CD4-positive, alpha-beta T cell (primary cell): ENCODE measurements at regions not wholly inside any gene's neighbourhood (a gene's known extent, or its start where the extent isn't known, plus 50 kb on each side); places are given as distances from the start of the nearest gene placed in this dataset.

Experiments
- ATAC-seq: fragments of 200-7000 bp; cut with Tn5 transposase; one replicate; pipeline ENCODE4 v1.10.0; 2022; ENCODE audit warnings: mild to moderate bottlenecking; ENCODE audit not compliant: poor library complexity
- CTCF ChIA-PET: fragments of 350-600 bp; sonication (Branson Sonifier 250); formaldehyde crosslinking; loops from one replicate; lab custom pipeline; 2021; ENCODE audit warnings: antibody characterized with exemption, inconsistent platforms; lab: Charles Lee
- POLR2A ChIA-PET: fragments of 350-600 bp; sonication (Branson Sonifier 250); formaldehyde crosslinking; loops from one replicate; lab custom pipeline; 2021; ENCODE audit warnings: antibody characterized with exemption, inconsistent platforms; lab: Charles Lee
- DNase-seq, 14 experiments: peaks; one replicate each; pipeline ENCODE4 v3.0.0-alpha.2; 2013 to 2020; ENCODE audit warnings: mixed read lengths in 2 of 14
- H3K27ac ChIP-seq, 2 donors: one replicate each; pipeline versions ENCODE4 v1.5.1 to v1.7.0; 2013; ENCODE audit warnings: low read length in 2 of 2, low read depth in 1 of 2, mild to moderate bottlenecking in 1 of 2
- H3K27me3 ChIP-seq, 2 experiments: 1 replicate in 1 of 2; 2 replicates in 1 of 2; pipeline versions ENCODE4 v1.6.1 to v1.7.0; 2013; ENCODE audit warnings: low read length in 2 of 2, control low read depth in 1 of 2, mild to moderate bottlenecking in 1 of 2, moderate library complexity in 1 of 2; ENCODE audit not compliant: insufficient read depth in 2 of 2, control insufficient read depth in 1 of 2
- H3K36me3 ChIP-seq: one replicate; pipeline ENCODE4 v1.6.1; 2013; ENCODE audit warnings: low read length, control low read depth; ENCODE audit not compliant: insufficient read depth
- H3K4me1 ChIP-seq: one replicate; pipeline ENCODE4 v1.6.1; 2013; ENCODE audit warnings: low read length, control low read depth; ENCODE audit not compliant: insufficient read depth
- H3K4me3 ChIP-seq: one replicate; pipeline ENCODE4 v1.5.1; 2013; ENCODE audit warnings: mild to moderate bottlenecking, low read length, moderate library complexity
- H3K9me3 ChIP-seq, 2 experiments: 1 replicate in 1 of 2; 2 replicates in 1 of 2; pipeline versions ENCODE4 v1.6.1 to v1.7.0; 2013; ENCODE audit warnings: low read length in 2 of 2, mild to moderate bottlenecking in 2 of 2, control low read depth in 1 of 2, moderate library complexity in 1 of 2; ENCODE audit not compliant: control insufficient read depth in 1 of 2, insufficient read depth in 1 of 2
- H3K27ac Mint-ChIP-seq: one replicate; pipeline ENCODE4 v1.8.0; 2020; ENCODE audit warnings: mixed read lengths
- H3K27me3 Mint-ChIP-seq: one replicate; pipeline ENCODE4 v1.8.0; 2021; ENCODE audit warnings: mixed read lengths
- H3K36me3 Mint-ChIP-seq: one replicate; pipeline ENCODE4 v1.8.0; 2021; ENCODE audit warnings: low read depth, mixed read lengths
- H3K4me1 Mint-ChIP-seq: one replicate; pipeline ENCODE4 v1.8.0; 2021; ENCODE audit warnings: low read depth, mixed read lengths
- H3K4me3 Mint-ChIP-seq: one replicate; pipeline ENCODE4 v1.8.0; 2020; ENCODE audit warnings: mild to moderate bottlenecking, mixed read lengths
- H3K9me3 Mint-ChIP-seq: one replicate; pipeline ENCODE4 v1.8.0; 2020; ENCODE audit warnings: mixed read lengths
- CTCF ChIP-seq: fragments of 200-600 bp; IDR thresholded peaks from one replicate; pipeline ENCODE4 v1.8.0; 2022; ENCODE audit warnings: antibody characterized with exemption, mild to moderate bottlenecking
- intact Hi-C, 2 experiments: fragments of 100-400 bp; cut with DNase I in 1 of 2; cut with micrococcal nuclease in 1 of 2; formaldehyde crosslinking; loops; one replicate each; pipeline versions ENCODE4 v1.15.1 to v1.9.0; 2023 to 2025; cut with DNase I, micrococcal nuclease

GRCh38 chr5:74063821-74064220 lies 437.8 kb downstream of the ARHGEF28 start:
- DNase-seq (no peak), ATAC-seq (no peak)
- ChIA-PET POLR2A (no interaction called here), CTCF (no interaction called here)
- intact Hi-C loops, result no loop called here
- no peak overlapping the region for H3K27ac Mint-ChIP-seq
- H3K27me3 Mint-ChIP-seq, result peaks cover 4% of the 10 kb centered on the region
- no peak for TF ChIP-seq CTCF
- Histone ChIP-seq H3K27ac (no peak overlapping the region), H3K27me3 (no peaks in the 10 kb centered on the region), H3K4me1 (no peaks in the 10 kb centered on the region), H3K4me3 (no peak overlapping the region), H3K9me3 (no peaks in the 10 kb centered on the region), H3K36me3 (no peaks in the 10 kb centered on the region)
- no peak overlapping the region for H3K4me3 Mint-ChIP-seq
- no peaks in the 10 kb centered on the region for H3K9me3 Mint-ChIP-seq
- no peaks in the 10 kb centered on the region for H3K4me1 Mint-ChIP-seq
- H3K36me3 Mint-ChIP-seq, result no peaks in the 10 kb centered on the region

GRCh38 chr5:74063346-74063745 lies 437.4 kb downstream of the ARHGEF28 start:
- no peak overlapping the region for H3K27ac Mint-ChIP-seq
- no peaks in the 10 kb centered on the region for H3K4me1 Mint-ChIP-seq
- no peaks in the 10 kb centered on the region for H3K9me3 Mint-ChIP-seq
- no peak overlapping the region for H3K4me3 Mint-ChIP-seq
- H3K27me3 Mint-ChIP-seq, result peaks cover 4% of the 10 kb centered on the region
- CTCF ChIA-PET, result interaction anchor here (0.6 kb wide), 1 partner anchor 1565 kb away, joined by 3 read pairs; no protein-coding TSS in a partner anchor
- Histone ChIP-seq H3K4me1 (no peaks in the 10 kb centered on the region), H3K27ac (no peak overlapping the region), H3K36me3 (no peaks in the 10 kb centered on the region), H3K27me3 (no peaks in the 10 kb centered on the region), H3K4me3 (no peak overlapping the region), H3K9me3 (no peaks in the 10 kb centered on the region)
- intact Hi-C loops, result no loop called here
- POLR2A ChIA-PET, result no interaction called here
- no peaks in the 10 kb centered on the region for H3K36me3 Mint-ChIP-seq
- no peak for TF ChIP-seq CTCF
- DNase-seq (no peak), ATAC-seq (no peak)

- H3K36me3 ChIP-seq, result no peaks in the 10 kb centered on the region
- Mint-ChIP-seq H3K4me1 (no peaks in the 10 kb centered on the region), H3K27me3 (peaks cover 4% of the 10 kb centered on the region), H3K9me3 (no peaks in the 10 kb centered on the region), H3K4me3 (no peak overlapping the region), H3K36me3 (no peaks in the 10 kb centered on the region), H3K27ac (no peak overlapping the region)
- intact Hi-C loops, result no loop called here
- CTCF ChIA-PET, result no interaction called here
- H3K9me3 ChIP-seq, result no peaks in the 10 kb centered on the region
- TF ChIP-seq CTCF, result no peak
- no peak overlapping the region for H3K4me3 ChIP-seq
- ATAC-seq (no peak), DNase-seq (no peak)
- H3K27me3 ChIP-seq, result peaks cover 3 to 7% of the 10 kb centered on the region in 2 experiments
- no peaks in the 10 kb centered on the region for H3K4me1 ChIP-seq
- H3K27ac ChIP-seq, result no peak overlapping the region
- POLR2A ChIA-PET, result no interaction called here
Observed at GRCh38 chr5:74061292-74061691, 435.3 kb downstream of the ARHGEF28 start.
